KMS-11 (cell line): ENCODE measurements at regions not wholly inside any gene's neighbourhood (a gene's known extent, or its start where the extent isn't known, plus 50 kb on each side); places are given as distances from the start of the nearest gene placed in this dataset.

ENCODE experiments used
- H2AFZ ChIP-seq: fragments of 200-600 bp; sonication (generic); 2 replicates; pipeline ENCODE4 v1.6.1; 2016; ENCODE audit warnings: antibody characterized with exemption, mixed run types, low read depth
- H3K27ac ChIP-seq: fragments of 200-600 bp; sonication (generic); 2 replicates; pipeline ENCODE4 v1.6.1; 2016; ENCODE audit warnings: mild to moderate bottlenecking, mixed run types
- H3K27me3 ChIP-seq: fragments of 200-600 bp; sonication (generic); 2 replicates; pipeline ENCODE4 v1.6.1; 2017; ENCODE audit warnings: mild to moderate bottlenecking, low read depth, mixed run types, moderate library complexity; ENCODE audit not compliant: insufficient read depth
- H3K36me3 ChIP-seq: fragments of 200-600 bp; sonication (generic); 2 replicates; pipeline ENCODE4 v1.6.1; 2017; ENCODE audit warnings: mild to moderate bottlenecking, mixed run types; ENCODE audit not compliant: insufficient read depth
- H3K4me1 ChIP-seq: fragments of 200-600 bp; sonication (generic); 2 replicates; pipeline ENCODE4 v1.6.1; 2016; ENCODE audit warnings: mild to moderate bottlenecking, low read depth, mixed run types; ENCODE audit not compliant: poor library complexity, severe bottlenecking
- H3K4me2 ChIP-seq: fragments of 200-600 bp; sonication (generic); 2 replicates; pipeline ENCODE4 v1.7.0; 2016; ENCODE audit warnings: mild to moderate bottlenecking, mixed run types
- H3K4me3 ChIP-seq: fragments of 200-600 bp; sonication (generic); IDR thresholded peaks from 2 replicates; pipeline ENCODE4 v1.6.1; 2017; ENCODE audit warnings: low read depth, low read length, mixed read lengths; ENCODE audit not compliant: insufficient read depth
- H3K79me2 ChIP-seq: fragments of 200-600 bp; sonication (generic); 2 replicates; pipeline ENCODE4 v1.6.1; 2016; ENCODE audit warnings: low read depth, mixed run types; ENCODE audit not compliant: insufficient read depth
- H3K9ac ChIP-seq: fragments of 200-600 bp; sonication (generic); 2 replicates; pipeline ENCODE4 v1.6.1; 2016; ENCODE audit warnings: mild to moderate bottlenecking, mixed run types
- H4K20me1 ChIP-seq: fragments of 200-600 bp; sonication (generic); 2 replicates; pipeline ENCODE4 v1.6.1; 2016; ENCODE audit warnings: mild to moderate bottlenecking, mixed run types; ENCODE audit not compliant: insufficient read depth
- CTCF ChIP-seq: fragments of 200-600 bp; sonication (generic); conservative IDR thresholded peaks from 2 replicates; pipeline ENCODE4 v1.6.1; 2017; ENCODE audit warnings: low read depth, mild to moderate bottlenecking, antibody characterized with exemption, low read length, moderate library complexity, mixed read lengths

GRCh38 chrX:7233580-7234406 lies 85.8 kb upstream of the PUDP start:
- Histone ChIP-seq H3K4me1 (no peaks in the 10 kb centered on the region), H3K9ac (no peak overlapping the region), H3K27me3 (no peaks in the 10 kb centered on the region), H2AFZ (no peak overlapping the region), H3K79me2 (no peaks in the 10 kb centered on the region), H3K4me3 (no peak overlapping the region), H3K27ac (no peak overlapping the region), H4K20me1 (no peaks in the 10 kb centered on the region), H3K4me2 (no peak overlapping the region), H3K36me3 (no peaks in the 10 kb centered on the region)
- no peak for TF ChIP-seq CTCF

GRCh38 chrX:7228226-7228625 lies 80.3 kb upstream of the PUDP start:
- no peaks in the 10 kb centered on the region for H3K79me2 ChIP-seq

DNA sequence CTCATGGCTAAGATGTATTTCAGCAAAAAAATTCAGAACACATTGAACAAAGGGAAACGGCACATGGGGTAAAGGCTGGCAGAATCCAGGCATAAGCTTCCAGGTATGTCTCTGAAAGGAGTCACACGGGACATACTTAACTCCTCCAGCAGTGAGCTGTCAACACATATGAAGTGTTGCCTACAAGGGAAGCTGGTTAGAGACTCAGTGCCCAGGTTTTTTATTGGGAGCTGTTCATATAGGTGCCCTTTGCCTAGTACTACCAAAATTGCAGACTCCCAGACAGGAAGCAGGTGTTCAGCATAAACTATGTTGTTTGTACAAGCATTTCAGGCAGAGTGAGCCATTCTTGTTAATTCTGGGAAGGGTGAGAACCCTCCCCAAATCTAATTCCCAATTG lies 77.4 kb upstream of the PUDP start:
- Histone ChIP-seq H2AFZ (no peak overlapping the region), H3K27ac (no peak overlapping the region), H3K36me3 (no peaks in the 10 kb centered on the region), H3K4me1 (no peaks in the 10 kb centered on the region), H3K9ac (no peak overlapping the region), H3K27me3 (no peaks in the 10 kb centered on the region), H3K79me2 (no peaks in the 10 kb centered on the region), H3K4me2 (no peak overlapping the region), H4K20me1 (no peaks in the 10 kb centered on the region), H3K4me3 (no peak overlapping the region)
- no peak for TF ChIP-seq CTCF

More at GRCh38 chrX:7228226-7228625, 80.3 kb upstream of the PUDP start:
- no peak overlapping the region for H3K27ac ChIP-seq
- H3K4me2 ChIP-seq, result no peak overlapping the region
- no peak overlapping the region for H3K9ac ChIP-seq
- TF ChIP-seq CTCF, result no peak
- H3K36me3 ChIP-seq, result no peaks in the 10 kb centered on the region
- no peaks in the 10 kb centered on the region for H3K27me3 ChIP-seq
- no peak overlapping the region for H2AFZ ChIP-seq
- no peaks in the 10 kb centered on the region for H3K4me1 ChIP-seq
- no peaks in the 10 kb centered on the region for H4K20me1 ChIP-seq
- no peak overlapping the region for H3K4me3 ChIP-seq

DNA sequence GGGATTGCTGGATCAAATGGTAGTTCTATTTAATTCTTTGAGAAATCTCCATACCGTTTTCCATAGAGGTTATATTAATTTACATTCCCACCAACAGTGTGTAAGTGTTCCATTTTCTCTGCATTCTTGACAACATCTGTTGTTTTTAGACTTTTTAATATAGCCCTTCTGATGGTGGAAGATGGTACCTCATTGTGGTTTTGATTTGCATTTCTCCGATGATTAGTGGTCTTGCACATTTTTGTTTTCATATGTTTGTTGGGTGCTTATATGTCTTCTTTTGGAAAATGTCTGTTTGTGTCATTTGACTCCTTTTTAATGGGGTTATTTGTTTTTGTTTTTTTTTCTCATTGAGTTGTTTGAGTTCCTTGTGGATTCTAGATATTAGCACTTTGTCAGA lies 75.3 kb upstream of the PUDP start:
- Histone ChIP-seq H3K79me2 (no peaks in the 10 kb centered on the region), H3K36me3 (no peaks in the 10 kb centered on the region), H2AFZ (no peak overlapping the region), H3K27ac (no peak overlapping the region), H3K27me3 (no peaks in the 10 kb centered on the region), H3K4me1 (no peaks in the 10 kb centered on the region), H3K4me2 (no peak overlapping the region), H4K20me1 (no peaks in the 10 kb centered on the region), H3K4me3 (no peak overlapping the region), H3K9ac (no peak overlapping the region)
- no peak for TF ChIP-seq CTCF
